ENCODE measurements at regions not wholly inside any gene's neighbourhood (a gene's known extent, or its start where the extent isn't known, plus 50 kb on each side); places are given as distances from the start of the nearest gene placed in this dataset.

DNA sequence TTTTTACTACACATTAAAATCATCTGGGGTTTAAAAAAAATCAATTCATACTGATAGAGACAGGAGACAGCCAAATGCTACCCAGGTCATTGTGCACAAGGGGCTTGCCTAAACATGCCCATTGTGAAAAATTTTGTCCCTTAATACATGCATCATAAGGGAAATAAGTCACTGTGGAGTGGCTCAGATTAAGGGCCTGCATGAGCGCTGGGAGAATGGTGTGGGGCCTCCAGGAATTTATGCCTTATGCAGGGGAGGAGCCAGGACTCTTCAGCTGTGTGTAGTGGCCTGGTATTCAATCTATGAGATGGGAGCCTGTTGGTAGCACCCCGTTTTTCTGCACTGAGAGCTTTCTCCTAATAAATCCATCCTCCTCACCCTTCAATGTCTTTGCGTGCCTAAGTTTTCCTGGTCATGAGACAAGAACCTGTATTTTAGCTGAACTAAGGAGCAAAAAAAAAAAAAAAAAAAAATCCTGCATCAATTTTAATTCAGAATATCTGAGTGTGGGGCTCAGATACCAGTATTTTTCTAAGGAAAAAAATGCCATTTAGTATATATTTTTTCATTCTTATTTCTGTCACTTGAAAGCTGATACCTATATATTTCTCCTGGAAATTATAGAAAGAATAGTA, 997.6 kb upstream of the ATXN8OS start:
- Histone ChIP-seq H4K20me1 (ENCODE audit: control insufficient read depth, insufficient read depth) (no peaks in the 10 kb centered on the region), H3K27ac (ENCODE audit: control insufficient read depth, insufficient read depth) (no peak overlapping the region), H3K79me2 (ENCODE audit: control insufficient read depth, insufficient read depth, low read length) (no peaks in the 10 kb centered on the region), H3K27me3 (replicated peaks in 1 of 2; ENCODE audit: control insufficient read depth in 2 of 2, insufficient read depth in 2 of 2, low read length in 1 of 2) (no peaks in the 10 kb centered on the region), H3K4me2 (ENCODE audit: control insufficient read depth, insufficient read depth) (no peak overlapping the region), H3K9ac (ENCODE audit: control insufficient read depth, insufficient read depth, low read length) (no peak overlapping the region), H3K4me1 (ENCODE audit: control insufficient read depth, insufficient read depth, low read length) (no peaks in the 10 kb centered on the region), H2AFZ (ENCODE audit: control insufficient read depth, low read depth, low read length) (no peak overlapping the region), H3K36me3 (ENCODE audit: control insufficient read depth in 2 of 2, insufficient read depth in 2 of 2, low read length in 1 of 2) (no peaks in the 10 kb centered on the region), H3K9me3 (replicated peaks; ENCODE audit: control insufficient read depth, insufficient read depth, low read length) (no peaks in the 10 kb centered on the region), H3K4me3 (no peak overlapping the region)
- BruUV-seq (replicated peaks): no TSS peak
- ChIA-PET POLR2A (interaction anchor here (0.6 kb wide), 1 partner anchor 186 kb away, joined by 5 read pairs; no protein-coding TSS in a partner anchor), RAD21 (ENCODE audit: unreplicated experiment) (interaction anchor here (0.6 kb wide), 1 partner anchor 17 kb away, joined by 3 read pairs; no protein-coding TSS in a partner anchor), CTCF (interaction anchor here (0.6 kb wide), 1 partner anchor 151 kb away, joined by 3 read pairs; no protein-coding TSS in a partner anchor), SMC1A (ENCODE audit: uncharacterized antibody, unreplicated experiment) (no interaction called here)
- intact Hi-C loops (cut with micrococcal nuclease; ENCODE audit: unreplicated experiment): no loop called here
- FAIRE-seq (no peak), DNase-seq (ENCODE audit: low read depth, low spot score) (no peak), ATAC-seq (peak; percentile 54)
- TF ChIP-seq ETV6 (conservative IDR thresholded peaks at IDR 0.05 in 1 of 2, IDR thresholded peaks at IDR 0.05 in 1 of 2; ENCODE audit: borderline replicate concordance in 1 of 2, low read depth in 1 of 2): no peak
- TF ChIP-seq TCF7 (IDR thresholded peaks at IDR 0.05; ENCODE audit: borderline replicate concordance): no peak
- TF ChIP-seq, protein P1, sequence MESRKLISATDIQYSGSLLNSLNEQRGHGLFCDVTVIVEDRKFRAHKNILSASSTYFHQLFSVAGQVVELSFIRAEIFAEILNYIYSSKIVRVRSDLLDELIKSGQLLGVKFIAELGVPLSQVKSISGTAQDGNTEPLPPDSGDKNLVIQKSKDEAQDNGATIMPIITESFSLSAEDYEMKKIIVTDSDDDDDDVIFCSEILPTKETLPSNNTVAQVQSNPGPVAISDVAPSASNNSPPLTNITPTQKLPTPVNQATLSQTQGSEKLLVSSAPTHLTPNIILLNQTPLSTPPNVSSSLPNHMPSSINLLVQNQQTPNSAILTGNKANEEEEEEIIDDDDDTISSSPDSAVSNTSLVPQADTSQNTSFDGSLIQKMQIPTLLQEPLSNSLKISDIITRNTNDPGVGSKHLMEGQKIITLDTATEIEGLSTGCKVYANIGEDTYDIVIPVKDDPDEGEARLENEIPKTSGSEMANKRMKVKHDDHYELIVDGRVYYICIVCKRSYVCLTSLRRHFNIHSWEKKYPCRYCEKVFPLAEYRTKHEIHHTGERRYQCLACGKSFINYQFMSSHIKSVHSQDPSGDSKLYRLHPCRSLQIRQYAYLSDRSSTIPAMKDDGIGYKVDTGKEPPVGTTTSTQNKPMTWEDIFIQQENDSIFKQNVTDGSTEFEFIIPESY (IDR thresholded peaks at IDR 0.05): no peak
- TF ChIP-seq, protein P2, sequence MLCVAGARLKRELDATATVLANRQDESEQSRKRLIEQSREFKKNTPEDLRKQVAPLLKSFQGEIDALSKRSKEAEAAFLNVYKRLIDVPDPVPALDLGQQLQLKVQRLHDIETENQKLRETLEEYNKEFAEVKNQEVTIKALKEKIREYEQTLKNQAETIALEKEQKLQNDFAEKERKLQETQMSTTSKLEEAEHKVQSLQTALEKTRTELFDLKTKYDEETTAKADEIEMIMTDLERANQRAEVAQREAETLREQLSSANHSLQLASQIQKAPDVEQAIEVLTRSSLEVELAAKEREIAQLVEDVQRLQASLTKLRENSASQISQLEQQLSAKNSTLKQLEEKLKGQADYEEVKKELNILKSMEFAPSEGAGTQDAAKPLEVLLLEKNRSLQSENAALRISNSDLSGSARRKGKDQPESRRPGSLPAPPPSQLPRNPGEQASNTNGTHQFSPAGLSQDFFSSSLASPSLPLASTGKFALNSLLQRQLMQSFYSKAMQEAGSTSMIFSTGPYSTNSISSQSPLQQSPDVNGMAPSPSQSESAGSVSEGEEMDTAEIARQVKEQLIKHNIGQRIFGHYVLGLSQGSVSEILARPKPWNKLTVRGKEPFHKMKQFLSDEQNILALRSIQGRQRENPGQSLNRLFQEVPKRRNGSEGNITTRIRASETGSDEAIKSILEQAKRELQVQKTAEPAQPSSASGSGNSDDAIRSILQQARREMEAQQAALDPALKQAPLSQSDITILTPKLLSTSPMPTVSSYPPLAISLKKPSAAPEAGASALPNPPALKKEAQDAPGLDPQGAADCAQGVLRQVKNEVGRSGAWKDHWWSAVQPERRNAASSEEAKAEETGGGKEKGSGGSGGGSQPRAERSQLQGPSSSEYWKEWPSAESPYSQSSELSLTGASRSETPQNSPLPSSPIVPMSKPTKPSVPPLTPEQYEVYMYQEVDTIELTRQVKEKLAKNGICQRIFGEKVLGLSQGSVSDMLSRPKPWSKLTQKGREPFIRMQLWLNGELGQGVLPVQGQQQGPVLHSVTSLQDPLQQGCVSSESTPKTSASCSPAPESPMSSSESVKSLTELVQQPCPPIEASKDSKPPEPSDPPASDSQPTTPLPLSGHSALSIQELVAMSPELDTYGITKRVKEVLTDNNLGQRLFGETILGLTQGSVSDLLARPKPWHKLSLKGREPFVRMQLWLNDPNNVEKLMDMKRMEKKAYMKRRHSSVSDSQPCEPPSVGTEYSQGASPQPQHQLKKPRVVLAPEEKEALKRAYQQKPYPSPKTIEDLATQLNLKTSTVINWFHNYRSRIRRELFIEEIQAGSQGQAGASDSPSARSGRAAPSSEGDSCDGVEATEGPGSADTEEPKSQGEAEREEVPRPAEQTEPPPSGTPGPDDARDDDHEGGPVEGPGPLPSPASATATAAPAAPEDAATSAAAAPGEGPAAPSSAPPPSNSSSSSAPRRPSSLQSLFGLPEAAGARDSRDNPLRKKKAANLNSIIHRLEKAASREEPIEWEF (IDR thresholded peaks at IDR 0.05; ENCODE audit: insufficient replicate concordance, low read depth, low read length): no peak
- no peak for TF ChIP-seq NBN (IDR thresholded peaks at IDR 0.05)
- 27% methylated on average over 3 of the region's 3 CpGs for WGBS (ENCODE audit: insufficient coverage, insufficient replicate concordance, low lambda C conversion rate, missing lambda C conversion rate)
- in situ Hi-C loops (cut with MboI): no loop called here
